RWPE1 (cell line): ENCODE measurements at regions not wholly inside any gene's neighbourhood (a gene's known extent, or its start where the extent isn't known, plus 50 kb on each side); places are given as distances from the start of the nearest gene placed in this dataset.

Experiments used
- CTCF ChIA-PET: fragments of 350-600 bp; sonication (Branson Sonifier 250); formaldehyde crosslinking; extraction: SDS; loops from one replicate; lab custom pipeline; 2021; lab: Yijun Ruan, JAX
- POLR2A ChIA-PET: fragments of 400-600 bp; formaldehyde crosslinking; extraction: SDS; loops from one replicate; lab custom pipeline; 2020; ENCODE audit warnings: antibody characterized with exemption; ENCODE audit not compliant: low non-redundant PET; lab: Yijun Ruan, JAX
- DNase-seq: peaks from one replicate; pipeline ENCODE4 v3.0.0; 2012; ENCODE audit warnings: low spot score
- H3K27ac ChIP-seq: fragments of 450-650 bp; 2 replicates; pipeline ENCODE4 v1.5.1; 2017
- TF ChIP-seq, protein P1 (sequence below): fragments of 450-650 bp; conservative IDR thresholded peaks from 2 replicates; pipeline ENCODE4 v1.5.1; 2017; ENCODE audit warnings: low read depth, mild to moderate bottlenecking

DNA sequence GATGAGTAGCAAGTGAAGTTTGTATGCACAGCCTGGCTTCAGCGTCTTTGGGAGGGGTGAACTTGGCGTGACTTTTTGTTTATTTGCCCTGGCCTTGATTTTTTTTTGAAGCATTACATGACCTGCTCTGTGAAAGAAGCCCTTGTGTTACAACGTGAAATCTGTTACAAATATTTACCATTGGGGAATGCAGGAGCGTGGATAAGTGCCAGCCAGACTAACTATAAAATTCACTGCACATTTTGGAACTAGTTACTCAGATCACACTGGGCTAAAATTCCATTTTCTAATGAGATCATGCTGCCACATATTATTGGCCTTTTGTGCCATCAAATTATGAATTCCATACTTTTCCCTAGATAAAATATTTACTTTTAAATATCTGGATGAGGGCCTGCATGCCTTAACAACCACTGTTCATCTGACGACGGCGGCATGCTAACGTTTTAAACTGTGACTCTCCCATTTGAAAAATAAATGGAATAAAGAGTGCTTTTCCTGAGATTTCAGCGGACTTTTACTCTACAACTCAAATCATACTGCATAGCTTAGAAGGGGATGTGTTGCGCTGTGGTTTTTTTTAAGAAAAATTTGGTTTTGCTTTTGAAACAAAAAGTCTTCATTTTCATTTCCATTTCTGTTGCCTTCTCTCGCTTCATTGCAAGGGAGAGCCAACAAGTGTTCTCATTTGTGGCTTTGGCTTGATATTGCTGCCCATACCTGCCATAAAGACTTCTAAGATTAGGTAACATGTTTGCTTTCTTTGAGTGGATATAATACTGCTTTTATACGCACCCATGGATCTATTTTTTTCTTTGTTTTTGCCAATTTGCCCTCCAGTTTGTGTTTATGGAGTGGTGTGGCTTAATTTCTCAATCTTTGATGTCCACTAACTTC lies 352.2 kb downstream of the TFEC start:
- POLR2A ChIA-PET, result no interaction called here
- H3K27ac ChIP-seq, result no peak overlapping the region
- CTCF ChIA-PET, result no interaction called here
- TF ChIP-seq, protein P1, sequence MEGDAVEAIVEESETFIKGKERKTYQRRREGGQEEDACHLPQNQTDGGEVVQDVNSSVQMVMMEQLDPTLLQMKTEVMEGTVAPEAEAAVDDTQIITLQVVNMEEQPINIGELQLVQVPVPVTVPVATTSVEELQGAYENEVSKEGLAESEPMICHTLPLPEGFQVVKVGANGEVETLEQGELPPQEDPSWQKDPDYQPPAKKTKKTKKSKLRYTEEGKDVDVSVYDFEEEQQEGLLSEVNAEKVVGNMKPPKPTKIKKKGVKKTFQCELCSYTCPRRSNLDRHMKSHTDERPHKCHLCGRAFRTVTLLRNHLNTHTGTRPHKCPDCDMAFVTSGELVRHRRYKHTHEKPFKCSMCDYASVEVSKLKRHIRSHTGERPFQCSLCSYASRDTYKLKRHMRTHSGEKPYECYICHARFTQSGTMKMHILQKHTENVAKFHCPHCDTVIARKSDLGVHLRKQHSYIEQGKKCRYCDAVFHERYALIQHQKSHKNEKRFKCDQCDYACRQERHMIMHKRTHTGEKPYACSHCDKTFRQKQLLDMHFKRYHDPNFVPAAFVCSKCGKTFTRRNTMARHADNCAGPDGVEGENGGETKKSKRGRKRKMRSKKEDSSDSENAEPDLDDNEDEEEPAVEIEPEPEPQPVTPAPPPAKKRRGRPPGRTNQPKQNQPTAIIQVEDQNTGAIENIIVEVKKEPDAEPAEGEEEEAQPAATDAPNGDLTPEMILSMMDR, result no peak
- no peak for DNase-seq

DNA sequence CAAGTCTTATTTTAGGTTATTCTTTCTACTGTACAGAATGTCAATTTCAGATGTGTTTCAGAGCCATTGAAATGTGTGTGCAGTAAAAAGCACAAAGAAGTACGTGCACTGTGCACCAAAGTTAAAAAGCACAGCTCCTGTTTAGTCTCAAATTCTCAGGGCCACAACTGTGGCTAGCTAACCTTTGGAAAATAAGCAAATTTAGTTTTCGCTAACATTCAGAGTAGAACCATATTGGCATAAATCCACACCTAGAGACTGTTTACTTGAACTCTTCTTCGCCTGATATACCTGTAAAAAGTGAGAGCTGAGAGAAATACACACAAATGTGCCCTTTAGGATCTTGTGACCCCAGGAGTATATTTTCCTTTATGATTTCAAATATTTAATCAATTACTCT lies 353.9 kb downstream of the TFEC start:
- ChIA-PET POLR2A (no interaction called here), CTCF (interaction anchor here (0.6 to 0.7 kb wide), 3 partner anchors 11 to 811 kb away, joined by 3 to 6 read pairs (median 3); no protein-coding TSS in a partner anchor)
- DNase-seq, result no peak
- no peak overlapping the region for H3K27ac ChIP-seq
- TF ChIP-seq, protein P1, result no peak

DNA sequence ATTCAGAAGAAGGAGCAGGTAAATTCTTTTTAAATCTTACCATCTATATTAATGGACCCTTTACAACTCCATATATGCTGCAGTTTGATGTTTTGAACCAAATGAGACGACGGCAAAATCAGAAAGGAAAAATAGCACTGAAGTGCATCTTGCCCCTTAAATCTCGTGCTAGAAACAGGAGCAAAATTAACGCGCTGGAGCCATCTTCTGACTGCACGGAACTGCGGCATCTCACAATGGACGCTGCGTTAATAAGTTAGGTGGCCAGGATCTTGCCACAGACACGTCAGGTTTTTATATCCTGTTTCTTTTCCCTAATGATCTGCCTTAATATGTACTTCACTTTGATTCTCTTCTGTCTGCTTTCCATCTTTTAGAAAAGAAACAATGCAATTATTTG lies 354.5 kb downstream of the TFEC start:
- ChIA-PET CTCF (interaction anchor here (0.7 kb wide), 2 partner anchors 10 to 810 kb away, joined by 3 to 6 read pairs; no protein-coding TSS in a partner anchor), POLR2A (no interaction called here)
- TF ChIP-seq, protein P1, result peak; percentile 42
- DNase-seq, result peak; percentile 5
- no peak overlapping the region for H3K27ac ChIP-seq

DNA sequence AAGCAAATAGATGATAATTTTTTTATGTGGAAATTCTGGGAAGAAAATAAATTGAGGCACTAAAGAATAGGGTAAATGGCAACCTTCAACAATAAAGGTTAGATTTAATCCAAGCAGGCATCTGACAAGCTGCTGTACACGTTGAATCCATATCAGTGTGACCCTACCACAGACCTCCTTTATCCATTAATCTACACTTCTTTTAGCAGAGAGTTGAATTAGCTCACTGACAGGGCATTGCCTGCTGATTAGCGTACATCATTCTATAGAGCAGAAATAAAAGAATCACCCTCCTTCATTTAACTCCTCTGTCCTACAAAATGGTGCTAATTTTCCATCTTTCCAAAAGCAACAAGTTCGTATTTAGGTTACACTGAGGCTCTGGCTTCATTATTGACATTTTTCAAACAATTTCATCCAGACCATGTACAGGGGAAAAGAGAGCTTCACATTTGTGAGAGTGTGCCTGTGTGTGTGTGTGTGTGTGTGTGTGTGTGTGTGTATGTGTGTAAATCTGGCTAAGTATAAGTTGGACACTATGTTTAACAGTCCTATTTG lies 356.0 kb downstream of the TFEC start:
- H3K27ac ChIP-seq, result no peak overlapping the region
- POLR2A ChIA-PET, result no interaction called here
- TF ChIP-seq, protein P1, result no peak
- CTCF ChIA-PET, result interaction anchor here (0.5 to 0.6 kb wide), 2 partner anchors 223 to 522 kb away, joined by 3 to 5 read pairs; no protein-coding TSS in a partner anchor
- no peak for DNase-seq

DNA sequence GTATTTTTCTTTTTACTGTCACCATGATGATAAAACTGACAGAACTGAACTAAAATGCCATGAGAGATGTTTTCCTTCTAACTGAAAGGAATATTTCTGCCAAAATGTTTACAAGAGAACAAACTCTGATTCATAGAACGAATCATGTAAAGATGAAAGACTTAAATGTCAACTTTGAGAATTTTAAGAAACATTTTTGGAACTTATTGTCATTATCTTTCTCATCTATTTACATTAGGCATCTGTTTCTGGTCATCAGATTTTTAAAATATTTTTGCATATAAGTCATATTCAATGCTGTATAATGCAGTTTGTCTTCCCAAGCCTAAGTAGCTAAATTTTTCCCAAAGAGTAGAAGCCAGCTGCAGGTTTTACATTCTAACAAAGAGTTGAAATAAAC lies 358.5 kb downstream of the TFEC start:
- TF ChIP-seq, protein P1, result no peak
- no peak overlapping the region for H3K27ac ChIP-seq
- no peak for DNase-seq
- CTCF ChIA-PET, result no interaction called here
- POLR2A ChIA-PET, result no interaction called here

DNA sequence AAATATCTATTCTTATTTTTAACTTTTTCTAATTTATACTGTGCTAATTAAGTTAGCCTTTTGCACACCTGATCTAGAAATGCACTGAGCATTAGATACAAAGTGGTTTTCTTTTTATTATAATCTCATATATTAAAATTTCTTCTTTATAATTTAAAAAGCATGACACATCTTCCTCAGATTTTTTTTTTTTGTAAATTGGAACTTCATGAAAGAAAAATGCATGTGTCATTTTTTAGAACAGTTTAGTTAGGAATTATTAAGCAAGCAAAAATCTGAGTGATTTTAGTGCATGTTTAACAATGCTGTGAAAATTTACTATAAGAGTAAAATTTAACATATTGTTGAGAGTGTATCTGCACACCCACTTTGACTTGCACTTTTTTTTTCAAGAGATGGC lies 367.9 kb downstream of the TFEC start:
- POLR2A ChIA-PET, result no interaction called here
- DNase-seq, result no peak
- CTCF ChIA-PET, result no interaction called here
- H3K27ac ChIP-seq, result no peak overlapping the region
- TF ChIP-seq, protein P1, result no peak; the same call in 1 of the 2 replicates
